ENCODE measurements at regions not wholly inside any gene's neighbourhood (a gene's known extent, or its start where the extent isn't known, plus 50 kb on each side); places are given as distances from the start of the nearest gene placed in this dataset.

DNA sequence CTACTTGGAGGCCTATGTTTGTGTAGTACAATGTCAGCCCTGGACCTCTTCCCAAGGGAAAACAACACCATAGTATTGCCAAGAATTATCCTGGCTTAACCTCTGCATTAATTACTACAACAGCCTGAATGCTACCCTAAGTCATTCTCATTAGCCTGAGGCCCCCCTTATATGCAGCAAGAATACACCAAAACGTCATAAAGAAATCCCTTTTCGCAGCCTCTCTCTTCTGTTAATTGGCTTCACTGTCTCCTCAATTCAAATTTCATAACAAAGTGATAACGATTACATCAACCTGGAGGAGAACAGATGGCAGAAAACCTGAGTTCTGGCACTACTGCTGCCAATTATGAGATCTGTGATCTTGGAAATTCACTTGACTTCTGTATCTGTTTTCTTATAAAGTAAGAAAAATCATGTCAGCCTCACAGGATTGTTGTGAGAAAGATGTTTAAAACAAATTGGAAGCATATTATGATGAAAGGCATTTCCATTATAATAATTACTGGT is 1663.1 kb downstream of the STIM2 start:
- TF ChIP-seq POLR2A (IDR thresholded peaks at IDR 0.05) = no peak
- TF ChIP-seq, protein P1, sequence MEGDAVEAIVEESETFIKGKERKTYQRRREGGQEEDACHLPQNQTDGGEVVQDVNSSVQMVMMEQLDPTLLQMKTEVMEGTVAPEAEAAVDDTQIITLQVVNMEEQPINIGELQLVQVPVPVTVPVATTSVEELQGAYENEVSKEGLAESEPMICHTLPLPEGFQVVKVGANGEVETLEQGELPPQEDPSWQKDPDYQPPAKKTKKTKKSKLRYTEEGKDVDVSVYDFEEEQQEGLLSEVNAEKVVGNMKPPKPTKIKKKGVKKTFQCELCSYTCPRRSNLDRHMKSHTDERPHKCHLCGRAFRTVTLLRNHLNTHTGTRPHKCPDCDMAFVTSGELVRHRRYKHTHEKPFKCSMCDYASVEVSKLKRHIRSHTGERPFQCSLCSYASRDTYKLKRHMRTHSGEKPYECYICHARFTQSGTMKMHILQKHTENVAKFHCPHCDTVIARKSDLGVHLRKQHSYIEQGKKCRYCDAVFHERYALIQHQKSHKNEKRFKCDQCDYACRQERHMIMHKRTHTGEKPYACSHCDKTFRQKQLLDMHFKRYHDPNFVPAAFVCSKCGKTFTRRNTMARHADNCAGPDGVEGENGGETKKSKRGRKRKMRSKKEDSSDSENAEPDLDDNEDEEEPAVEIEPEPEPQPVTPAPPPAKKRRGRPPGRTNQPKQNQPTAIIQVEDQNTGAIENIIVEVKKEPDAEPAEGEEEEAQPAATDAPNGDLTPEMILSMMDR (IDR thresholded peaks at IDR 0.05) = no peak
